ENCODE measurements at regions not wholly inside any gene's neighbourhood (a gene's known extent, or its start where the extent isn't known, plus 50 kb on each side); places are given as distances from the start of the nearest gene placed in this dataset.
"Not testable (repeated sequence)": the region's sequence is repeated elsewhere in the genome, so short reads cannot be mapped to it uniquely, and the experiment has no call there.

GRCh38 chr6:142016666-142017065 is 116.1 kb upstream of the GJE1 start:
- ATAC-seq (replicated peaks); H3K4me1 Mint-ChIP-seq; H3K27ac Mint-ChIP-seq; H3K27me3 Mint-ChIP-seq; H3K4me3 Mint-ChIP-seq; H3K9me3 Mint-ChIP-seq; DNase-seq; H3K36me3 Mint-ChIP-seq: not testable (repeated sequence)

GRCh38 chr6:142015463-142015862 is 117.3 kb upstream of the GJE1 start:
- H3K36me3 Mint-ChIP-seq; H3K4me3 Mint-ChIP-seq; H3K27ac Mint-ChIP-seq; H3K27me3 Mint-ChIP-seq; ATAC-seq (replicated peaks); H3K9me3 Mint-ChIP-seq; H3K4me1 Mint-ChIP-seq; DNase-seq: not testable (repeated sequence)

- no peaks in the 10 kb centered on the region for H3K4me1 Mint-ChIP-seq
Measured at GRCh38 chr6:142015011-142015410, 117.7 kb upstream of the GJE1 start.

DNA sequence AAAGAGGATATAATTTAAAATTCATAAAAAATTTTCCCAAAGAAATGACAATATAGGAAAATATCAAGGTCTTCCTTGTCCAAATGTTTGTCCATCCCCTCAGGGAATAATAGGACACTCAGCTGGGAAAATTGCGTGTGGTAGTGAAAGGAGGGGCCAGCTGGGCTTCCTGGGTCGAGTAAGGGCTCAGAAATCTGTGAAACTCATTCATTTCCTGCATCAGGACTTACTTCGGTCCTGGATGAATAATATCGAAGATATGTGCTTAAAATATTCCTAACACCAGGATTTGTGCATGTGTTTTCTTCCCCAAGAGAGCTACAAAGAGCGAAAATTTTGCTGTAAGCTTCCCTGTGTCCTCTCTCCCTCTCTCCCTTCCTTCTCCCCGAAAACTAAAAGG is 118.2 kb upstream of the GJE1 start:
- Mint-ChIP-seq H3K4me1 (no peaks in the 10 kb centered on the region), H3K9me3 (peaks cover 0 to 4% of the 10 kb centered on the region in 2 donors), H3K27me3 (no peaks in the 10 kb centered on the region)

More at GRCh38 chr6:142015011-142015410, 117.7 kb upstream of the GJE1 start:
- Mint-ChIP-seq H3K9me3 (peaks cover 0 to 4% of the 10 kb centered on the region in 2 donors), H3K27me3 (no peaks in the 10 kb centered on the region), H3K4me3 (no peak overlapping the region), H3K27ac (no peak overlapping the region), H3K36me3 (no peaks in the 10 kb centered on the region)
- DNase-seq = no peak
- no peak for ATAC-seq (replicated peaks)

DNA sequence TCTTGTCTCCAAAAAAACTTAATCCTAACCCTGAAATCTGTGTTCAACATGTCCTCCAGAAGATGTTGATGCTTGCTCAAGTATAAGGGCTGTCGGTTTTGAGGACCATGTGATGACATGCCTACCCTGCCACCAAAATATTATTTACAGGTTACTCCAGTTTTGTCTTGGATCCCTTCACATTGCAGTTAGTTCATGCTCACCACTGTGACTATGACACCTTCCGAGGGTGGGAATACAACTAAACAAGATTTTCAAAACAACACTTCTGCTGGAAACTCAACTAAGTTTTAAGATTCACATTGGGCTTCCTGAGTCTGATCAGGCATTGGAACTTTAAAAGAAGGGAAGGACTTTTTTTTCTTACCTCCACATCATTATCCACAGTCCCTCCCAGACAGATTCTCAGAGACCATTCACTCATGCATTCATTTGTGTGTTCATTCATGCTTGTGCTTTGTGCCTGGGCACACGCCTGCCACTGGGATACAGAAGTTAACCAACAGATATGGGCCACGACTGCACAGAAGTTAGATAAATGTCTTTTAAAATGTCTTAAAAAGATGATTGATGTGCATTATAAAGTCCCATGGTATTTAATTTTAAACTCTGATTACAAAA is 118.7 kb upstream of the GJE1 start:
- H3K9me3 Mint-ChIP-seq = peaks cover 0 to 4% of the 10 kb centered on the region in 2 donors
- H3K4me1 Mint-ChIP-seq = no peaks in the 10 kb centered on the region
- ATAC-seq (replicated peaks) = no peak
- no peak overlapping the region for H3K4me3 Mint-ChIP-seq
- no peak for DNase-seq
- H3K36me3 Mint-ChIP-seq = no peaks in the 10 kb centered on the region
- no peaks in the 10 kb centered on the region for H3K27me3 Mint-ChIP-seq
- no peak overlapping the region for H3K27ac Mint-ChIP-seq

More for the DNA sequence above, 118.2 kb upstream of the GJE1 start:
- DNase-seq = no peak
- no peak for ATAC-seq (replicated peaks)
- H3K4me3 Mint-ChIP-seq = no peak overlapping the region
- H3K27ac Mint-ChIP-seq = no peak overlapping the region
- H3K36me3 Mint-ChIP-seq = no peaks in the 10 kb centered on the region

DNA sequence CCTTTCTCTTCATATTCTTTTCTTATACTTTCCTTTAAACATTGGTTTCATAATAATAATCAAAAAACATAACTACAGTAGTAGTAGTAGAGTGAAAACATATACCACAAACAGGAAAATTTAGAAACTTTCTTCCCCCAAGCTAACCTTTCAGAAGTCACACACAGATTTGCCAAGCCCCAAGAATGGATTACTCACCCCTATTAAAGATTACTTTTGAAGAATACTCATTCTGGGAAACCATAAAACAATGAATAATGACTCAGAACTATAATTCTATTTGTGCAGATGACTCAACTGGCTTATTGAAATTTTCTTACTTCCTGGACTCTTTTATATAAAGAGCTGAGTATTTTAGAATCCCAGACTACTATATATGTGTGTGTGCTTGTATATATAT is 119.4 kb upstream of the GJE1 start:
- H3K9me3 Mint-ChIP-seq = peaks cover 0 to 4% of the 10 kb centered on the region in 2 donors
- no peak overlapping the region for H3K4me3 Mint-ChIP-seq
- no peaks in the 10 kb centered on the region for H3K27me3 Mint-ChIP-seq
- no peaks in the 10 kb centered on the region for H3K36me3 Mint-ChIP-seq
- no peaks in the 10 kb centered on the region for H3K4me1 Mint-ChIP-seq
- peak; percentile 57 to 78 for ATAC-seq (replicated peaks)
- DNase-seq = no peak
- no peak overlapping the region for H3K27ac Mint-ChIP-seq

GRCh38 chr6:142011775-142012174 is 121.0 kb upstream of the GJE1 start:
- no peaks in the 10 kb centered on the region for H3K27me3 Mint-ChIP-seq
- H3K9me3 Mint-ChIP-seq = peaks cover 0 to 4% of the 10 kb centered on the region in 2 donors
- no peak for DNase-seq
- ATAC-seq (replicated peaks) = no peak
- no peak overlapping the region for H3K27ac Mint-ChIP-seq
- H3K4me1 Mint-ChIP-seq = no peaks in the 10 kb centered on the region
- no peak overlapping the region for H3K4me3 Mint-ChIP-seq
- no peaks in the 10 kb centered on the region for H3K36me3 Mint-ChIP-seq

- peaks cover 0 to 4% of the 10 kb centered on the region in 2 donors for H3K9me3 Mint-ChIP-seq
- ATAC-seq (replicated peaks) (no peak), DNase-seq (no peak)
- H3K4me3 Mint-ChIP-seq = no peak overlapping the region
- H3K27ac Mint-ChIP-seq = no peak overlapping the region
- H3K36me3 Mint-ChIP-seq = no peaks in the 10 kb centered on the region
- H3K4me1 Mint-ChIP-seq = no peaks in the 10 kb centered on the region
- no peaks in the 10 kb centered on the region for H3K27me3 Mint-ChIP-seq
Measured at GRCh38 chr6:142011156-142011555, 121.6 kb upstream of the GJE1 start.

DNA sequence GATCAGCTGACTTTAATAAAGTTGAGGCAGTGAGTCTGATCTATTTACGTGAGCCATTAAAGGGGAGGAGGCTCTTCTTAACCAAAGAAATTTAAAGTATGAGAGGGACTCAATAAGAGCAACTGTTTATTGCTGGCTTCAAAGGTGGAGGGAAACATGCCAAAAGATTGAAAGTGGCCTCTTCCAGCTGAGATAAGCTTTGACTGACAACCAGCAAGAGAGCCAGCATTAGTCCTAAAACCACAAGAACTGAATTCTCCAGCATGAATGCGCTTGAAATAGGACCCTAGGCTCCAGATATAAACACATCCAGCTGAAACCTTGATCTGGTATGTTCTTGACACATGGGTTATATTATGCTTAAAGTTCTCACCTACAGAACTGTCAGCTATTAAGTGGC is 123.1 kb upstream of the GJE1 start:
- no peak for ATAC-seq (replicated peaks)
- Mint-ChIP-seq H3K9me3 (peaks cover 0 to 4% of the 10 kb centered on the region in 2 donors), H3K4me3 (no peak overlapping the region), H3K27me3 (no peaks in the 10 kb centered on the region), H3K36me3 (no peaks in the 10 kb centered on the region), H3K27ac (no peak overlapping the region), H3K4me1 (no peaks in the 10 kb centered on the region)
- no peak for DNase-seq

- H3K27ac Mint-ChIP-seq = no peak overlapping the region
- no peaks in the 10 kb centered on the region for H3K27me3 Mint-ChIP-seq
- H3K4me3 Mint-ChIP-seq = no peak overlapping the region
- H3K36me3 Mint-ChIP-seq = no peaks in the 10 kb centered on the region
- DNase-seq = no peak
- peaks cover 0 to 4% of the 10 kb centered on the region in 2 donors for H3K9me3 Mint-ChIP-seq
- no peak for ATAC-seq (replicated peaks)
- no peaks in the 10 kb centered on the region for H3K4me1 Mint-ChIP-seq
Measured at GRCh38 chr6:142008781-142009180, 123.9 kb upstream of the GJE1 start.

DNA sequence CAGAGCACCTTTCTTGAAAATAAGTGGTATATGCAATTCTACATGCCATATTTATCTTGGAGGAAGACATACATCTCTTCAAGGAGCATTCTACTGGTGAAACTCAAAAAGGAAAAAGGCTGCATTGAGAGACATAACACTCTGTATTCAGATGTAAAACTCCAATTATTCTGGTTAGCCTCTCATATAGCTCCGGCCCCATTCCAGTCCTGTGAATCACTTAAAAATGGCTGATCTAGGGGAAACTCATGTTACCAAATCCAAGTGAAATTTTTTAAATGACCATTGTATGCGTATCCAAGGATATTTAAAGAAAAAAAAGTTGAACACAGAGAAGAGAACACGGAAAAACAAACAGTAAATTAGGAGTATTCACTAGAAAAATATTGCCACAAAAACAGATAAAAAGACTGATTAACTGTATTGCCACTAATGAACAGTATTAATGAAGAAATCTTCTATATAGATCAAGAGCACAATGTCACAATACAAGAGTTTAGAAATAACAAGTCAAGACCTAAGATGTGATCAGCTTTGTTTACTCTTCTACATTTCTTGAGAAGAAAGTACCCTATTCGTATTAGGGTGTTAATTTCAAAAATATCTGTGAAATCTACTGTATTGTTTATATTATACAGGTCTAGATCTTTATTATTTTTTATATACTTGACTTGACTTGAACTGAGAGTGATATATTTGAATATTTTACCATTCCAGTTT is 124.5 kb upstream of the GJE1 start:
- no peaks in the 10 kb centered on the region for H3K36me3 Mint-ChIP-seq
- DNase-seq = no peak
- no peaks in the 10 kb centered on the region for H3K27me3 Mint-ChIP-seq
- no peak for ATAC-seq (replicated peaks)
- no peak overlapping the region for H3K27ac Mint-ChIP-seq
- H3K4me1 Mint-ChIP-seq = no peaks in the 10 kb centered on the region
- no peak overlapping the region for H3K4me3 Mint-ChIP-seq
- H3K9me3 Mint-ChIP-seq = peaks cover 0 to 4% of the 10 kb centered on the region in 2 donors

DNA sequence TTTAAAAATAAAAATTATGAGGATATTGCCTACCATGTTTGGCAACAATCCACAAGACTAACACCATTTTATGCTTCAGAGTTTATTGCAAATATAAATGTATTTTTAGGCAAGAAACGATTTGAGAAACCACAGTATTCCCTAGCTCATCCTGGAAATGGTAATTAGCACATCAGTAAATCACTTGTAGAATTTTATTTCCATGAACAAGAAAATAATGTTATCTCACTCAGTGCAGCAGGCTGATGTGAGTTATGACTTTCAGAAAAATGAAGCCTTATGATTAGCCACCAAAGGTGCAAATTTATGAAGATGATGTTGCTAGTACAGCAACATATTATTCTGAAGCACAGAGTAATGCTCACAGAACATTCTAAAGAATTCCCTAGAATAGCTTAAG is 127.7 kb upstream of the GJE1 start:
- Mint-ChIP-seq H3K4me1 (no peaks in the 10 kb centered on the region), H3K36me3 (no peaks in the 10 kb centered on the region), H3K27me3 (no peaks in the 10 kb centered on the region), H3K9me3 (peaks cover 0 to 2% of the 10 kb centered on the region in 2 donors), H3K27ac (no peak overlapping the region), H3K4me3 (no peak overlapping the region)
- DNase-seq (no peak), ATAC-seq (replicated peaks) (no peak)

DNA sequence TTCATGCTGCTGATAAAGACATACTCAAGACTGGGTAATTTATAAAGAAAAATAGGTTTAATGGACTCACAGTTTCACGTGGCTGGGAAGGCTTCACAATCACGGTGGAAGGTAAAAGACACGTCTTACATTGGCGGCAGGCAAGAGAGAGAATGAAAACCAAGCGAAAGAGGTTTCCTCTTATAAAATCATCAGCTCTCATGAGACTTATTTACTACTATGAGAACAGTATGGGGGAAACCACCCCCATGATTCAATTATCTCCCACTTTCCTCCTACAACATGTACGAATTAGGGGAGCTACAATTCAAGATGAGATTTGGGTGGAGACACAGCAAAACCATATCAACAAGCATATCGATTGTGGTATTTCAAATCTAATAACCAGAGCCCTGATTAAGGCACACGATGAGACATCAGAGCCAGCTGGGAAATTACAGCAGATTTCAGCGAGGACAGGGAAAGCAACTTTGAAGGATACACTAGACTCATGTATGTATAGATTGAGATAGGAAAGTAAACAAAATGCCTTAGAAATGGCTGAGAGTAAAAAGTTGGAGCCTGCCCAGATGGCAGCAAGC is 129.8 kb upstream of the GJE1 start:
- H3K9me3 Mint-ChIP-seq = peaks cover 12 to 15% of the 10 kb centered on the region in 2 donors
- no peaks in the 10 kb centered on the region for H3K36me3 Mint-ChIP-seq
- no peaks in the 10 kb centered on the region for H3K27me3 Mint-ChIP-seq
- ATAC-seq (replicated peaks) = no peak
- H3K4me3 Mint-ChIP-seq = no peak overlapping the region
- H3K4me1 Mint-ChIP-seq = no peaks in the 10 kb centered on the region
- DNase-seq = no peak
- H3K27ac Mint-ChIP-seq = no peak overlapping the region

- Mint-ChIP-seq H3K4me3 (no peak overlapping the region), H3K9me3 (peaks cover 23 to 36% of the 10 kb centered on the region in 2 donors), H3K27me3 (no peaks in the 10 kb centered on the region), H3K4me1 (no peaks in the 10 kb centered on the region), H3K27ac (no peak overlapping the region), H3K36me3 (peaks cover 2 to 5% of the 10 kb centered on the region in 2 donors)
- DNase-seq (no peak), ATAC-seq (replicated peaks) (no peak)
Measured at GRCh38 chr6:141996823-141997222, 135.9 kb upstream of the GJE1 start.

DNA sequence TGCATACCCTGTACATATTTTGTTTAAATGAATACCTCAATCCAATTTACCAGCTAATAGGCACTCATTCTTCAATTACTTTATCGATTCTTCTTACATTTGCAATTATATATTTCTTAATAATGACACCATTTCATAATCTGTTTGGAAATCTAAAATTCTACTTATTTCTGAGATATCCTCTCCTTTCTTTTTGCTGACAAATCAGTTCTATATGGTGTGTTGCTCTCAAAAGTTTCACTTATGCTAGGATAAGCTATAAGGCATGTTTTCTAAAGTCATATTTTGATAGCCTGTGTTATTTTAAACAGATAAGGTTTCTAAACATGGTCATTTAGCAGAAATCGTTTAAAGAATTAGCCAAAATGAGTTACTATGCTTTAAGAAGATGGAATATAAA is 140.6 kb upstream of the GJE1 start:
- ATAC-seq (replicated peaks) (no peak), DNase-seq (no peak)
- Mint-ChIP-seq H3K9me3 (peaks cover 9 to 20% of the 10 kb centered on the region in 2 donors), H3K27me3 (no peaks in the 10 kb centered on the region), H3K36me3 (peaks cover 2 to 5% of the 10 kb centered on the region in 2 donors), H3K4me3 (no peak overlapping the region), H3K4me1 (no peaks in the 10 kb centered on the region), H3K27ac (no peak overlapping the region)

Data from stimulated activated naive B cell treated with anti-CD40 and anti-IgM and Interleukin-4, amounts not matched to agents 10 μg/mL and 1 μg/mL and 100 μg/mL, for 72 hours (primary cell).